Vagina (tissue), 2 donors: ENCODE measurements at regions not wholly inside any gene's neighbourhood (a gene's known extent, or its start where the extent isn't known, plus 50 kb on each side); places are given as distances from the start of the nearest gene placed in this dataset.

Experiments
- DNase-seq, 2 donors: peaks; one replicate each; pipeline ENCODE4 v3.0.0-alpha.2; 2017; ENCODE audit errors: extremely low spot score in 2 of 2
- H3K27ac ChIP-seq: fragments of 200-600 bp; sonication (generic); one replicate; pipeline ENCODE4 v1.5.1; 2019
- H3K27me3 ChIP-seq: fragments of 200-600 bp; sonication (generic); one replicate; pipeline ENCODE4 v1.5.1; 2019
- H3K36me3 ChIP-seq, 2 donors: fragments of 200-600 bp; sonication (generic); one replicate each; pipeline ENCODE4 v1.5.1; 2017 to 2019
- H3K4me1 ChIP-seq: fragments of 200-600 bp; sonication (generic); one replicate; pipeline ENCODE4 v1.5.1; 2019
- H3K4me3 ChIP-seq, 2 donors: fragments of 200-600 bp; sonication (generic); 1 replicate in 1 of 2; 2 replicates in 1 of 2; pipeline ENCODE4 v1.5.1; 2016 to 2019
- H3K9me3 ChIP-seq: fragments of 200-600 bp; sonication (generic); one replicate; pipeline ENCODE4 v1.5.1; 2019
- POLR2A ChIP-seq, 2 donors: fragments of 450-650 bp; IDR thresholded peaks; one replicate each; pipeline ENCODE4 v1.6.1; 2017; ENCODE audit warnings: antibody characterized with exemption in 2 of 2, mild to moderate bottlenecking in 2 of 2, moderate library complexity in 2 of 2
- POLR2AphosphoS5 ChIP-seq, 2 donors: sonication (generic); formaldehyde crosslinking; IDR thresholded peaks; one replicate each; pipeline ENCODE4 v1.9.0; 2017; ENCODE audit warnings: antibody characterized with exemption in 2 of 2, mild to moderate bottlenecking in 2 of 2, low read depth in 1 of 2; ENCODE audit not compliant: insufficient read depth in 1 of 2
- intact Hi-C: fragments of 100-400 bp; cut with DNase I; formaldehyde crosslinking; loops from one replicate; pipeline ENCODE4 v1.15.1; 2023
- TF ChIP-seq, protein P1 (sequence below), 3 experiments: fragments of 450-650 bp in 2 of 3; fragments of 200-600 bp in 1 of 3; sonication (generic) in 1 of 3; IDR thresholded peaks; one replicate each; pipeline ENCODE4 v1.5.1; 2017 to 2019; ENCODE audit warnings: antibody characterized with exemption in 3 of 3, mild to moderate bottlenecking in 2 of 3, moderate library complexity in 2 of 3

DNA sequence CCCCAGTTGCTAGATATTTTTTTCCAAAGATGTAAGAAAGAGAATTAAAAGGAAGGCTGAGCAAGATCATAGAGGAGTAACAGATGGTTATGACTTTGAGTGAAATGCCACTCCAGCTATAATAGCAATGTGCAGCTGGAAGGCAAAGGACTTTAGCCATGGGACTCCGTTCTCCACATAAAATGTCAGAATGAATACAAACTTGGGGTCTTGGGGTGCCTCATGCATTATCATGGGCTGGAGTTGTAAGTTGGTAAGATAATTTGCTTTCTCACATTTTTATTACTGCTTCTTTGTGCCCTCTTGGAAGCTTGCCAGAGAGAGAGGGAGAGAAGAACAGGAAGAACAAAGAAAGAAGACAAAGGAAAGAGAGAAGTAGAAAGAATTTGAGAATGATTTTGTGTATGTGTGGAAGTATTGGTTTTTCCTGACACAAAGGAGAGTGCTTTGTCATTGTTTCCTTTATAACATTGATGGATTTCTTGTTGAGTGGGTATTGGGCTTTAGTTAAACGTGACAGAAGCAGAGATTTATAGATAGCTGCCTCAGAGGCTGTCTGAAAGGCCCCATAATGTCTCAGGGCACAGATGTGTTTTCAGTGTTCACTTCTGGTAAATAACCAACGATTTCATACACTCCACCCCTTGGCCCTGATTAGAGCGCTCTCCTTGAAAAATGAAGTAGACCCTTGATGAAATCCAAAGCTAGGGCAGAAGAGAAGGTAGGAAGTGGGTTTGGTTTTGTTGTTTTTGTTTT, 715.3 kb downstream of the NR2F2 start:
- Histone ChIP-seq H3K9me3 (no peaks in the 10 kb centered on the region), H3K27me3 (no peaks in the 10 kb centered on the region), H3K4me3 (no peak overlapping the region), H3K4me1 (no peaks in the 10 kb centered on the region), H3K36me3 (no peaks in the 10 kb centered on the region), H3K27ac (no peak overlapping the region)
- intact Hi-C loops: no loop called here
- TF ChIP-seq POLR2A (IDR thresholded peaks at IDR 0.05): no peak
- TF ChIP-seq POLR2AphosphoS5 (IDR thresholded peaks at IDR 0.05; ENCODE audit: insufficient read depth in 1 of 2, low read depth in 1 of 2): no peak
- TF ChIP-seq, protein P1, sequence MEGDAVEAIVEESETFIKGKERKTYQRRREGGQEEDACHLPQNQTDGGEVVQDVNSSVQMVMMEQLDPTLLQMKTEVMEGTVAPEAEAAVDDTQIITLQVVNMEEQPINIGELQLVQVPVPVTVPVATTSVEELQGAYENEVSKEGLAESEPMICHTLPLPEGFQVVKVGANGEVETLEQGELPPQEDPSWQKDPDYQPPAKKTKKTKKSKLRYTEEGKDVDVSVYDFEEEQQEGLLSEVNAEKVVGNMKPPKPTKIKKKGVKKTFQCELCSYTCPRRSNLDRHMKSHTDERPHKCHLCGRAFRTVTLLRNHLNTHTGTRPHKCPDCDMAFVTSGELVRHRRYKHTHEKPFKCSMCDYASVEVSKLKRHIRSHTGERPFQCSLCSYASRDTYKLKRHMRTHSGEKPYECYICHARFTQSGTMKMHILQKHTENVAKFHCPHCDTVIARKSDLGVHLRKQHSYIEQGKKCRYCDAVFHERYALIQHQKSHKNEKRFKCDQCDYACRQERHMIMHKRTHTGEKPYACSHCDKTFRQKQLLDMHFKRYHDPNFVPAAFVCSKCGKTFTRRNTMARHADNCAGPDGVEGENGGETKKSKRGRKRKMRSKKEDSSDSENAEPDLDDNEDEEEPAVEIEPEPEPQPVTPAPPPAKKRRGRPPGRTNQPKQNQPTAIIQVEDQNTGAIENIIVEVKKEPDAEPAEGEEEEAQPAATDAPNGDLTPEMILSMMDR (IDR thresholded peaks at IDR 0.05): no peak
- no peak for DNase-seq

DNA sequence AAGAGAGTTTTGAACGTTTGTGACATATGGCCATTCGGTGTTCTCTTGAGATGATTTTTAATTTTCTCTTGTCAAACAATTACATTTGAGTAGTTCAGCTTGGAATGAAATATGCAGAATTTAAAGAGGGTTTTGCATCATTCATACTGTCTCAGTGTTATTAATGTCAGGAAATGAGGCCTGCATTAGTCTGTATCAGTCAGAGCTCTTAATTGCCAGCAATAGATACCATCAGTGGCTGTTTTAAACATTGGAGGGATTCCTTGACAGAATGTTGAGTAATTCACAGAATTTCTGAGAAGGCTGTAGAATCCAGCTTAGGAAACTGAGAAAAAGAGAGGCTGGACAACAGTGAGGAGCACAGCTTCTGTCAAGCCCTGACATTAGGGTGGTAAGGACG, 722.0 kb downstream of the NR2F2 start:
- TF ChIP-seq POLR2A (IDR thresholded peaks at IDR 0.05) (no peak), POLR2AphosphoS5 (IDR thresholded peaks at IDR 0.05; ENCODE audit: insufficient read depth in 1 of 2, low read depth in 1 of 2) (no peak)
- TF ChIP-seq, protein P1 (IDR thresholded peaks at IDR 0.05): no peak
- intact Hi-C loops: no loop called here
- Histone ChIP-seq H3K4me3 (no peak overlapping the region), H3K27ac (no peak overlapping the region), H3K36me3 (no peaks in the 10 kb centered on the region), H3K4me1 (no peaks in the 10 kb centered on the region), H3K9me3 (no peaks in the 10 kb centered on the region), H3K27me3 (no peaks in the 10 kb centered on the region)
- DNase-seq: no peak

DNA sequence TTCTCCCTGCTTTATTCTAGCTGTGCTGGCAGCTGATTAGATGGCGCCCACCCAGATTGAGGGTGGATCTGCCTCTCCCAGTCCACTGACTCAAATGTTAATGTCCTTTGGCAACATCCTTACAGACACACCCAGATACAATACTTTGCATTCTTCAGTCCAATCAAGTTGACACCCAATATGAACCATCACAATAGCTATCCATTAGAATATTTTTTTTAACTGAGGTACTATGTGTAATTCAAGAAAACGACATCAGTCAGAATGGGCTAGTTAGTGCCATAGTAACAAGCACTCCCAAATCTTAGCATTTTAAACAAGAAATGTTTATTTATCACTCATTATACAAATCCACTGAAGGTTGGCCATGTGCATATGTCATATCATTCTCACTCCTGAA, 723.1 kb downstream of the NR2F2 start:
- Histone ChIP-seq H3K9me3 (no peaks in the 10 kb centered on the region), H3K27ac (no peak overlapping the region), H3K4me3 (no peak overlapping the region), H3K27me3 (no peaks in the 10 kb centered on the region), H3K36me3 (no peaks in the 10 kb centered on the region), H3K4me1 (no peaks in the 10 kb centered on the region)
- DNase-seq: no peak
- TF ChIP-seq POLR2A (IDR thresholded peaks at IDR 0.05): no peak
- TF ChIP-seq, protein P1 (IDR thresholded peaks at IDR 0.05): no peak
- TF ChIP-seq POLR2AphosphoS5 (IDR thresholded peaks at IDR 0.05; ENCODE audit: insufficient read depth in 1 of 2, low read depth in 1 of 2): no peak
- intact Hi-C loops: no loop called here

DNA sequence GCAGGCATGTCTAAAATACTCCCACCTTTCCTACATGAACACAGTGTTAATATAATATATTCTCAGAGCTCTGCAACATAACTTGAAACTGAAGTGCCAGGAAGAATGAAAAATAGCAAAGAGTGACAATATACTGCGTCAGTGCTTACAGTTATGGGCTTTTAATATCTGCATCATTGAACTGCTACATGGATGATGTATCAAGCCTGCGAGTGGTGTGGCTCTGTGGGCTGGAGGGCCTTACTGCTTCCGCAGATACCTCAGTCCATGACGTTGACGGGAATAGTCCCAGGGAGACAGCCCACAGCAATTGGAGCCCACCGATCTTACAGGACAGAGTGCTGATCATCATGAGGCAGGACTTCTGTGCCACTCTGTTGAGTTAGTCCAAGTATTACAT, 727.0 kb downstream of the NR2F2 start:
- DNase-seq: no peak

DNA sequence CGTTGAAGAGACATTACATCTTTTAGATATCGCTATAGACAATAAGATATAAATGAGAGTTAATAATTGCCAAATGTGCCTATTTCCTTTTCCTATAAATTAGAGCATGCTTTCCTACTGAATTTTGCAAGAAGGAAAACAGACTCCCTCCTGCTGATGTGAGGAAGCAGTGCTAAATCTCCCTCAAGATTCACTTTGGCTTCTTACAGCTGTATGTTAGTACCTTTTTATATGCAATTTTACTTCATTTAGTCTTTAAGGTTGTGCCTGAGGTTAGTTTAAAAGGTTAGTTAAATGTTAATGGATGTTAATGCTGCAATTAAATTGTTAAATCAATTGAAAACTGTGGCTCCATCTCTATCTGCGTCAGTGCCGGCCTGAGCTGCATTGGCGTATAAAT, 728.8 kb downstream of the NR2F2 start:
- TF ChIP-seq, protein P1 (IDR thresholded peaks at IDR 0.05): no peak
- TF ChIP-seq POLR2AphosphoS5 (IDR thresholded peaks at IDR 0.05; ENCODE audit: insufficient read depth in 1 of 2, low read depth in 1 of 2): no peak
- TF ChIP-seq POLR2A (IDR thresholded peaks at IDR 0.05): no peak
- no peaks in the 10 kb centered on the region for H3K27me3 ChIP-seq
- H3K36me3 ChIP-seq: no peaks in the 10 kb centered on the region
- H3K4me3 ChIP-seq: no peak overlapping the region
- H3K27ac ChIP-seq: no peak overlapping the region
- no peaks in the 10 kb centered on the region for H3K4me1 ChIP-seq
- no peaks in the 10 kb centered on the region for H3K9me3 ChIP-seq
- intact Hi-C loops: no loop called here
- no peak for DNase-seq

More for the DNA sequence above, 727.0 kb downstream of the NR2F2 start:
- Histone ChIP-seq H3K9me3 (no peaks in the 10 kb centered on the region), H3K36me3 (no peaks in the 10 kb centered on the region), H3K4me1 (no peaks in the 10 kb centered on the region), H3K27me3 (no peaks in the 10 kb centered on the region), H3K27ac (no peak overlapping the region), H3K4me3 (no peak overlapping the region)
- intact Hi-C loops: no loop called here
- TF ChIP-seq POLR2A (IDR thresholded peaks at IDR 0.05) (no peak), POLR2AphosphoS5 (IDR thresholded peaks at IDR 0.05; ENCODE audit: insufficient read depth in 1 of 2, low read depth in 1 of 2) (no peak)
- TF ChIP-seq, protein P1 (IDR thresholded peaks at IDR 0.05): no peak
